Tibial artery (tissue), 4 donors: ENCODE measurements at regions not wholly inside any gene's neighbourhood (a gene's known extent, or its start where the extent isn't known, plus 50 kb on each side); places are given as distances from the start of the nearest gene placed in this dataset.

Source experiments
- DNase-seq, 2 donors: peaks; one replicate each; pipeline ENCODE4 v3.0.0-alpha.2; 2019
- H3K27ac ChIP-seq, 2 donors: fragments of 200-600 bp; sonication (generic) in 1 of 2; 1 replicate in 1 of 2; 2 replicates in 1 of 2; pipeline ENCODE4 v1.5.1; 2018 to 2019; ENCODE audit warnings: mild to moderate bottlenecking in 1 of 2
- H3K27me3 ChIP-seq, 2 donors: fragments of 200-600 bp; sonication (generic) in 1 of 2; one replicate each; pipeline versions ENCODE4 v1.5.1 to v1.6.0; 2016 to 2019
- H3K36me3 ChIP-seq, 3 donors: fragments of 200-600 bp; sonication (generic) in 2 of 3; one replicate each; pipeline ENCODE4 v1.5.1; 2016 to 2019; ENCODE audit warnings: mild to moderate bottlenecking in 2 of 3
- H3K4me1 ChIP-seq, 4 donors: fragments of 200-600 bp; sonication (generic) in 2 of 4; 1 replicate in 3 of 4; 2 replicates in 1 of 4; pipeline ENCODE4 v1.5.1; 2016 to 2019
- H3K4me3 ChIP-seq, 2 donors: fragments of 200-600 bp; sonication (generic) in 1 of 2; 1 replicate in 1 of 2; 2 replicates in 1 of 2; pipeline ENCODE4 v1.5.1; 2018 to 2019; ENCODE audit warnings: mild to moderate bottlenecking in 2 of 2
- H3K9me3 ChIP-seq, 3 donors: fragments of 200-600 bp; sonication (generic) in 1 of 3; one replicate each; pipeline ENCODE4 v1.5.1; 2016 to 2019
- intact Hi-C: fragments of 100-400 bp; cut with DNase I; formaldehyde crosslinking; loops from one replicate; pipeline ENCODE4 v1.15.0; 2023; ENCODE audit warnings: low total_unique reads
- TF ChIP-seq, protein P1 (sequence below), 2 experiments: fragments of 200-600 bp in 1 of 2; fragments of 450-650 bp in 1 of 2; IDR thresholded peaks; one replicate each; pipeline ENCODE4 v1.5.1; 2017 to 2019; ENCODE audit warnings: antibody characterized with exemption in 2 of 2, mild to moderate bottlenecking in 1 of 2, moderate library complexity in 1 of 2

DNA sequence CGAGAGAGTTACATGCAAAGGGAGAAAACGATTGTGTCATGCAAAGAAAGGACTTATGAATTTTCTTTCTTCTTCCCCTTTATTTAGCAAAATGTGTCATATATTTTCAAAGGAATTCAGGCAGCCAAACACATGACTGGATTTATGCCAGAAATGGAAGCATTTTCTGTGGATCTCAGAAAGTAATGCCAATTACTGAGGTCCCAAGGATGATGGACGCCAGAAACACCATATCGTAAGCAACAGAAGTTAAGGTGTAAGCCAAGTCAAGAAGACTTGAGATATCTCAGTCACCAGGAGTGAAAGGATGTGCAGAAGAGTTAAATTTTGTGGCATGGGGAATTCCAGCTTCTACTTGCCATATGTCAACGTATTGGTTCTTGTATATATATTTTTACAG, 255.1 kb downstream of the GBA3 start:
- H3K4me3 ChIP-seq = no peak overlapping the region
- TF ChIP-seq, protein P1, sequence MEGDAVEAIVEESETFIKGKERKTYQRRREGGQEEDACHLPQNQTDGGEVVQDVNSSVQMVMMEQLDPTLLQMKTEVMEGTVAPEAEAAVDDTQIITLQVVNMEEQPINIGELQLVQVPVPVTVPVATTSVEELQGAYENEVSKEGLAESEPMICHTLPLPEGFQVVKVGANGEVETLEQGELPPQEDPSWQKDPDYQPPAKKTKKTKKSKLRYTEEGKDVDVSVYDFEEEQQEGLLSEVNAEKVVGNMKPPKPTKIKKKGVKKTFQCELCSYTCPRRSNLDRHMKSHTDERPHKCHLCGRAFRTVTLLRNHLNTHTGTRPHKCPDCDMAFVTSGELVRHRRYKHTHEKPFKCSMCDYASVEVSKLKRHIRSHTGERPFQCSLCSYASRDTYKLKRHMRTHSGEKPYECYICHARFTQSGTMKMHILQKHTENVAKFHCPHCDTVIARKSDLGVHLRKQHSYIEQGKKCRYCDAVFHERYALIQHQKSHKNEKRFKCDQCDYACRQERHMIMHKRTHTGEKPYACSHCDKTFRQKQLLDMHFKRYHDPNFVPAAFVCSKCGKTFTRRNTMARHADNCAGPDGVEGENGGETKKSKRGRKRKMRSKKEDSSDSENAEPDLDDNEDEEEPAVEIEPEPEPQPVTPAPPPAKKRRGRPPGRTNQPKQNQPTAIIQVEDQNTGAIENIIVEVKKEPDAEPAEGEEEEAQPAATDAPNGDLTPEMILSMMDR (IDR thresholded peaks at IDR 0.05) = no peak
- H3K36me3 ChIP-seq = no peaks in the 10 kb centered on the region
- H3K27ac ChIP-seq = no peak overlapping the region
- H3K9me3 ChIP-seq = no peaks in the 10 kb centered on the region
- H3K4me1 ChIP-seq = no peaks in the 10 kb centered on the region
- no peak for DNase-seq
- intact Hi-C loops = no loop called here
- no peaks in the 10 kb centered on the region for H3K27me3 ChIP-seq

DNA sequence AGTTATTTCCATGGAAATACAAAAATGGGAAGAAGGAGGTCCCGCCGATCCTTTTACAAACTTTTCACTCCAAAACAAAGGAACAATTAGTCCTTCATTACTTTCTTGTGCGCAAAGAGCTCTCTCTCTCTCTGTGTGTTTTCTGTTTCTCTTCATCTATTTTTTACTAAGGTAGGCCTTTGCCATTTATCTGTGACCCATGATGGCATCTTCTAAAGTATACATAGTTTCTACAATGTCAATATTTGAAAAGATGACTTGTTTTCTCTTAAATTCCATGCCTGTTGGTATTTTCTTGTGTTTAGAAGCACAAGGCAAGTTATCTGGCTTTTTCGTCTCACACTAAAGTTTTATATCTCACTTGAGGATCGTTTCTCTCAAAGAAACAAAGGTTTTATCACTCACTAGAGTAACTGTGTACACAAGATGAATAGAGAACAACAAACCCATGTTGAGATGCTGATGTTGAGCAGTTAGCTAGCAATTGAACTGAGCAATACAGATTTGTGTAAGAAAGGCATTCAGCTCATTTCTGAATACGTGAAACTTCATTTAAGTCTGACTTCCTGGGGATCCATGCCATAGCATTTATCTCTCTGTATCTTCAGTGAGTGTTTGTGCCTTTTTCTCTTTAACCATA, 250.3 kb downstream of the GBA3 start:
- Histone ChIP-seq H3K27me3 (no peaks in the 10 kb centered on the region), H3K4me3 (no peak overlapping the region), H3K9me3 (no peaks in the 10 kb centered on the region), H3K27ac (no peak overlapping the region), H3K36me3 (no peaks in the 10 kb centered on the region), H3K4me1 (no peaks in the 10 kb centered on the region)
- intact Hi-C loops = no loop called here
- no peak for DNase-seq
- TF ChIP-seq, protein P1 (IDR thresholded peaks at IDR 0.05) = no peak

DNA sequence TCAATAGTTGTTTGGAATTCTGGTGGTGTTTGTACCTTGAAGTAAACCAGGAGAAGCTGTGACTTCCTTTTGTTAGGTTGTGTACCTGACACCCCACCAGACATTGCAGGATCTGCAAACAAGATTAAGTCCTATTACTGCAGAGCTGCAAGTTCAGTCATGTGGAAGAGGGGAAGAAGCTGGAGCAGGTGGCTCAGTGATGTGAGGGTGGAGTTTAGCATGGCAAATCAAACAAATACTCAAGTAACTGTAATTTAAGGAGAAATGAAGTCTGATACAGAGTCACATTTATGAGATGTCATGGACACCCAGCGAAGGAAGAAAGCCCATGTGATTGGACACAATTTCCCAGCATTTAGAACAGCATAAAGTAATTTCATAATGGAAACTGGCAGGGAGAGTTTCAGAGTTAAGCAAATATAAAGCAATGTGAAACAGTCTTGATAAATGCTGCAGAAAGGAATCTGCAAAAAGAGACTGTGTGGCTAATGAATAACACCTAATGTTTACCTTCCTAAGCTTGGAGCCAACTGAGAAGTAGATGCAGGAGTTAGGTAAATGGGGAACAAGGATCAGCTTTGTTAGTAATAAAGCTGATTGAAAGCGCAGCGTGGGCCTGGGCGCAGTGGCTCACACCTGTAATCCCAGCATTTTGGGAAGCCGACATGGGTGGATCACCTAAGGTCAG, 249.1 kb downstream of the GBA3 start:
- TF ChIP-seq, protein P1 (IDR thresholded peaks at IDR 0.05) = no peak
- no peak overlapping the region for H3K4me3 ChIP-seq
- peaks cover 0 to under 1% (median 0%) of the 10 kb centered on the region in 3 donors for H3K9me3 ChIP-seq
- DNase-seq = no peak
- H3K27ac ChIP-seq = no peak overlapping the region
- intact Hi-C loops = no loop called here
- H3K27me3 ChIP-seq = no peaks in the 10 kb centered on the region
- no peaks in the 10 kb centered on the region for H3K4me1 ChIP-seq
- no peaks in the 10 kb centered on the region for H3K36me3 ChIP-seq

DNA sequence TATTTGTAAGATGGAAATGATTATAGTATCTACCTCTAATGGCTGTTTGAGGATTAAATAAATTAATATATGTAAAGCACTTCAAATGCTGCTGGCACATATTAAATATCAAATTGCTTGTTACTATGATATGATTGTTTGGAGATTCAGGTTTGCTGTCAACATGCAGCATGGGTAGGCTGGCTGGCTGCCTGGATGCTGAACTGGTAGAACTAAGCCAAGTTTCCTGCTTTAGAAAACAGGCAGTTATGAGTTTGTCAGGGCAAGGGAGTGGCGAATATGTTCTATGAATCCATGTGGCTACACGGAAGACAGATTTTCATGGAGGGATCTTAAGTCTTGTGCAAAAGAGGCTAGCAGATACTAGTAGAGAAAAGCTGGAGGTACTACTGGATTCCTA, 239.6 kb downstream of the GBA3 start:
- Histone ChIP-seq H3K27me3 (no peaks in the 10 kb centered on the region), H3K27ac (no peak overlapping the region), H3K4me1 (no peaks in the 10 kb centered on the region), H3K9me3 (peaks cover 0 to 3% (median 0%) of the 10 kb centered on the region in 3 donors), H3K36me3 (no peaks in the 10 kb centered on the region), H3K4me3 (no peak overlapping the region)
- intact Hi-C loops = no loop called here
- TF ChIP-seq, protein P1 (IDR thresholded peaks at IDR 0.05) = no peak
- no peak for DNase-seq

DNA sequence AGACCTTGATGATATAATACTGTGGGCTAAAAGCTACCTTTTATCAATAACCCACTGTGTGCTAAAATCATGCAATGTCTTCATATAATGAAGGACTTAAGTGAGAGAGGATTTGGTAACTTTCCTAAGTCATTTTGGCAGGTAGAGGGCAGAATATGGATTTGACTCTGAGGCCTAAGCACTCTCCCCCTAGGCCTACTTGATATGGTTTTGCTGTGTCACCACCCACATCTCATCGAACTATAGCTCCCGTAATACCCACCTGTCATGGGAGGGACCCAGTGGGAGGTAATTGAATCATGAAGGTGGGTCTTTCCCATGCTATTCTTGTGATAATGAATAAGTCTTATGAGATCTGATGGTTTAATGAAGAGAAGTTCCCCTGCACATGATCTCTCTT, 229.7 kb downstream of the GBA3 start:
- TF ChIP-seq, protein P1 (IDR thresholded peaks at IDR 0.05) = no peak
- no peak for DNase-seq

More for the DNA sequence above, 229.7 kb downstream of the GBA3 start:
- Histone ChIP-seq H3K4me1 (no peaks in the 10 kb centered on the region), H3K36me3 (no peaks in the 10 kb centered on the region), H3K4me3 (no peak overlapping the region), H3K9me3 (no peaks in the 10 kb centered on the region), H3K27ac (no peak overlapping the region), H3K27me3 (no peaks in the 10 kb centered on the region)
- intact Hi-C loops = no loop called here
